Calu3 (cell line): ENCODE measurements at regions not wholly inside any gene's neighbourhood (a gene's known extent, or its start where the extent isn't known, plus 50 kb on each side); places are given as distances from the start of the nearest gene placed in this dataset.

ENCODE experiments used
- BruUV-seq: library from RNA; stranded (reverse); fragments of 400-500 nt; replicated peaks from 2 replicates; lab custom pipeline; 2021; lab: Mats Ljungman, UMichigan
- CTCF ChIA-PET: fragments of 300-600 bp; sonication (Branson Sonifier 250); formaldehyde crosslinking; loops from one replicate; lab custom pipeline; 2022; ENCODE audit warnings: antibody characterized with exemption; lab: Charles Lee
- DNase-seq: peaks from one replicate; pipeline ENCODE4 v3.0.0; 2022
- H3K27ac Mint-ChIP-seq: one replicate; pipeline ENCODE4 v1.8.0; 2022; ENCODE audit warnings: mixed read lengths; ENCODE audit not compliant: unreplicated experiment
- H3K27me3 Mint-ChIP-seq: one replicate; pipeline ENCODE4 v1.8.0; 2022; ENCODE audit warnings: mixed read lengths; ENCODE audit not compliant: unreplicated experiment
- H3K36me3 Mint-ChIP-seq: one replicate; pipeline ENCODE4 v1.8.0; 2022; ENCODE audit warnings: mild to moderate bottlenecking, moderate library complexity, mixed read lengths; ENCODE audit not compliant: insufficient read depth, unreplicated experiment
- H3K4me1 Mint-ChIP-seq: one replicate; pipeline ENCODE4 v1.8.0; 2022; ENCODE audit warnings: mild to moderate bottlenecking, low read depth, mixed read lengths; ENCODE audit not compliant: unreplicated experiment
- H3K4me3 Mint-ChIP-seq: one replicate; pipeline ENCODE4 v1.8.0; 2022; ENCODE audit warnings: mild to moderate bottlenecking, low read depth, moderate library complexity, mixed read lengths; ENCODE audit not compliant: unreplicated experiment
- H3K9me3 Mint-ChIP-seq: one replicate; pipeline ENCODE4 v1.8.0; 2022; ENCODE audit warnings: low read depth, mixed read lengths; ENCODE audit not compliant: unreplicated experiment
- CTCF ChIP-seq: fragments of 200-600 bp; IDR thresholded peaks from one replicate; pipeline ENCODE4 v1.8.0; 2022; ENCODE audit warnings: antibody characterized with exemption; ENCODE audit not compliant: unreplicated experiment
- intact Hi-C: fragments of 100-400 bp; cut with micrococcal nuclease; formaldehyde crosslinking; loops from one replicate; pipeline ENCODE4 v1.10.0; 2022; ENCODE audit not compliant: unreplicated experiment

DNA sequence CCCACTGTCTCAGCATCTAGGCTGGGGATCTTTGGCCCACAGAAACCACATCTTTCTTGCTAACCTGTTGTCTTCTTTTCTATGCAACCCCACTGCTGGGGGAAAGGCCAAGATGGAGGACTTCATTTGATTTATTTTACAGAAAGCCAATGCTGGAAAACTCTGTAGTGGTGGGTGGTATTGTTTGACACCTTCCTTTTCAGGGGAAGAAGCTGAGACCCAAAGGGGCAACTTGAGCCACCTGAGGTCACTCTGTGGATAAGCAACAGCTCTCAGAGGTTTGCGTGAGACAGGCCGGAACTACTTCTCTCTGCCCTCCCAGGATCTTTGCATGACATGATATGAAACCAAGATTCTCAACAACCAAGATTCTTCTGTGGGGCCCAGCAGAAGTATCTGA is 645.2 kb downstream of the VRK1 start:
- Mint-ChIP-seq H3K27ac (no peak overlapping the region), H3K36me3 (no peaks in the 10 kb centered on the region), H3K4me3 (no peak overlapping the region), H3K4me1 (no peaks in the 10 kb centered on the region), H3K9me3 (peaks cover 12% of the 10 kb centered on the region), H3K27me3 (no peaks in the 10 kb centered on the region)
- TF ChIP-seq CTCF, result no peak
- intact Hi-C loops, result no loop called here
- DNase-seq, result no peak
- CTCF ChIA-PET, result no interaction called here
- BruUV-seq, result no TSS peak

- Mint-ChIP-seq H3K4me1 (no peaks in the 10 kb centered on the region), H3K27ac (no peak overlapping the region), H3K27me3 (no peaks in the 10 kb centered on the region), H3K9me3 (peaks cover 11% of the 10 kb centered on the region), H3K4me3 (no peak overlapping the region), H3K36me3 (no peaks in the 10 kb centered on the region)
- DNase-seq, result no peak
- intact Hi-C loops, result no loop called here
- BruUV-seq, result no TSS peak
- TF ChIP-seq CTCF, result no peak
- CTCF ChIA-PET, result no interaction called here
Measured at GRCh38 chr14:97443412-97443811, 646.2 kb downstream of the VRK1 start.

DNA sequence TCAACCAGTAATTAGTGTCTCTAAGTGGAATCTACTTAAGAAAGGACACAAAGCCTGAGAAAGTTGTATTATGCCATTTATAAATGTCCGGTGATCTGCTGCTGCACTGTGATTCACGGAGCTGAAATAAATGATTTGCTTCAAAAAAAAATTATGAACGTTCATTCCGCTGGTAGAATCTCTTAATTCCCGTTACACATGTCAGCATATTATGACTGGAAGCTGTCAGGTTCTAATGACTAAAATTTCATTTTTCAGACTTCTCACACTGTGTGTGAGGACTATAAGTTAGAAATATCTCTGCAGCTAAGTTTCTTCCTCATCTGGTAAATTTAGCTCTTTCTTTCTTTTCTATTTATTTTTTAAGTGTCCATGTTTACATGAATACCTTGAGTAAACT is 647.1 kb downstream of the VRK1 start:
- H3K27me3 Mint-ChIP-seq, result no peaks in the 10 kb centered on the region
- CTCF ChIA-PET, result no interaction called here
- H3K4me1 Mint-ChIP-seq, result no peaks in the 10 kb centered on the region
- H3K9me3 Mint-ChIP-seq, result peaks cover 11% of the 10 kb centered on the region
- intact Hi-C loops, result no loop called here
- no peak for TF ChIP-seq CTCF
- no peaks in the 10 kb centered on the region for H3K36me3 Mint-ChIP-seq
- no TSS peak for BruUV-seq
- no peak overlapping the region for H3K27ac Mint-ChIP-seq
- DNase-seq, result no peak
- no peak overlapping the region for H3K4me3 Mint-ChIP-seq

DNA sequence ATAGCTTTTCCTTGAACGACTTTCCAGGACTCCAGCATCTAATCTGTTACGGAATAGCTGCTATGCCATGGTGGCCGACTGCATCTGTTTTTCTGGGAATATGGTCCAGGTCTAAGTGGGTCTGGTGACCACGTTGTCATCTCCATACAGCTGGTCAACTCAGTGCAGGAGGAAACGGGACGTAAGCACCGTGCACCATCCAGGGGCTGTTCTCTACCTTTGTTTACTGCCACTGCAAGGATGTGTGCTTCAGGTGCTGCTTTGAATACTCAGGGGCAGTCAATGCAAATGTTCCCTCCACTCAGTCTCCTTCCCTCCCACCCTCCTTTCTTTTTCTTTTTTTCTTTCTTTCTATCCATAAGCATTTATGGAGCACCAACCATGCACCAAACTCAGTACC is 648.2 kb downstream of the VRK1 start:
- Mint-ChIP-seq H3K27me3 (no peaks in the 10 kb centered on the region), H3K27ac (no peak overlapping the region), H3K36me3 (no peaks in the 10 kb centered on the region), H3K4me3 (no peak overlapping the region), H3K4me1 (no peaks in the 10 kb centered on the region), H3K9me3 (peaks cover 11% of the 10 kb centered on the region)
- no peak for DNase-seq
- CTCF ChIA-PET, result no interaction called here
- no TSS peak for BruUV-seq
- intact Hi-C loops, result no loop called here
- TF ChIP-seq CTCF, result no peak
